PFSK-1 (cell line): ENCODE measurements at regions not wholly inside any gene's neighbourhood (a gene's known extent, or its start where the extent isn't known, plus 50 kb on each side); places are given as distances from the start of the nearest gene placed in this dataset.

Source experiments
- POLR2AphosphoS5 ChIP-seq: IDR thresholded peaks from 2 replicates; pipeline ENCODE4 v1.6.1; 2012; ENCODE audit warnings: low read depth, mild to moderate bottlenecking, control low read depth, low read length, moderate library complexity
- SIN3A ChIP-seq: IDR thresholded peaks from 2 replicates; pipeline ENCODE4 v1.6.1; 2012; ENCODE audit warnings: mild to moderate bottlenecking, low read length, moderate library complexity, borderline replicate concordance; ENCODE audit not compliant: insufficient read depth
- TAF1 ChIP-seq: IDR thresholded peaks from 2 replicates; pipeline ENCODE4 v1.6.1; 2012; ENCODE audit warnings: low read length, control low read depth, borderline replicate concordance; ENCODE audit not compliant: insufficient read depth
- TF ChIP-seq, protein P1 (sequence below), 2 experiments: IDR thresholded peaks; 2 replicates each; pipeline versions ENCODE4 v1.6.1 to v1.8.0; 2011 to 2012; ENCODE audit warnings: low read depth in 2 of 2, low read length in 2 of 2, control low read depth in 1 of 2, inconsistent platforms in 1 of 2, mild to moderate bottlenecking in 1 of 2, moderate library complexity in 1 of 2; ENCODE audit not compliant: insufficient read depth in 1 of 2

DNA sequence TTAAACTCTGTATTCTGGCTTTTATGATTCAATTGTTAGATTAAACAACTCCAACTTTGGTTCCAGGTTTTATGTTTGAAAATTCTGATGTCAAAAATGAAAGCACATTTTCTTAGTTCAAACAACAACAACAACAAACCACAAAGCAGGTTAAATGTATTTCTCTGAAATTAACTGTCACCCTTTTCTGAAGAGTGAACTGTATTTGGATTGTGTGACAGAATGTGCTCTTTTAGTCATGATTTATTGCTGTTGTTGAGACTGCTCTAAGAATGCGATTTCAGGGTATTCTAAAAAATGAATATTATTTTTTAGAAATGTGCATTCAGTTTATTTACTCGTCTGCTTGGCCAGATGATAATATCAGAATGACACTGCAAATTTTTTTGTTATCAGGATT lies 144.1 kb downstream of the GNAI1 start:
- no peak for TF ChIP-seq TAF1
- TF ChIP-seq SIN3A = no peak
- TF ChIP-seq, protein P1, sequence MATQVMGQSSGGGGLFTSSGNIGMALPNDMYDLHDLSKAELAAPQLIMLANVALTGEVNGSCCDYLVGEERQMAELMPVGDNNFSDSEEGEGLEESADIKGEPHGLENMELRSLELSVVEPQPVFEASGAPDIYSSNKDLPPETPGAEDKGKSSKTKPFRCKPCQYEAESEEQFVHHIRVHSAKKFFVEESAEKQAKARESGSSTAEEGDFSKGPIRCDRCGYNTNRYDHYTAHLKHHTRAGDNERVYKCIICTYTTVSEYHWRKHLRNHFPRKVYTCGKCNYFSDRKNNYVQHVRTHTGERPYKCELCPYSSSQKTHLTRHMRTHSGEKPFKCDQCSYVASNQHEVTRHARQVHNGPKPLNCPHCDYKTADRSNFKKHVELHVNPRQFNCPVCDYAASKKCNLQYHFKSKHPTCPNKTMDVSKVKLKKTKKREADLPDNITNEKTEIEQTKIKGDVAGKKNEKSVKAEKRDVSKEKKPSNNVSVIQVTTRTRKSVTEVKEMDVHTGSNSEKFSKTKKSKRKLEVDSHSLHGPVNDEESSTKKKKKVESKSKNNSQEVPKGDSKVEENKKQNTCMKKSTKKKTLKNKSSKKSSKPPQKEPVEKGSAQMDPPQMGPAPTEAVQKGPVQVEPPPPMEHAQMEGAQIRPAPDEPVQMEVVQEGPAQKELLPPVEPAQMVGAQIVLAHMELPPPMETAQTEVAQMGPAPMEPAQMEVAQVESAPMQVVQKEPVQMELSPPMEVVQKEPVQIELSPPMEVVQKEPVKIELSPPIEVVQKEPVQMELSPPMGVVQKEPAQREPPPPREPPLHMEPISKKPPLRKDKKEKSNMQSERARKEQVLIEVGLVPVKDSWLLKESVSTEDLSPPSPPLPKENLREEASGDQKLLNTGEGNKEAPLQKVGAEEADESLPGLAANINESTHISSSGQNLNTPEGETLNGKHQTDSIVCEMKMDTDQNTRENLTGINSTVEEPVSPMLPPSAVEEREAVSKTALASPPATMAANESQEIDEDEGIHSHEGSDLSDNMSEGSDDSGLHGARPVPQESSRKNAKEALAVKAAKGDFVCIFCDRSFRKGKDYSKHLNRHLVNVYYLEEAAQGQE (IDR thresholded peaks at IDR 0.05; ENCODE audit: insufficient read depth in 1 of 2, low read depth in 2 of 2, low read length in 2 of 2) = no peak
- no peak for TF ChIP-seq POLR2AphosphoS5
